HepG2 (cell line): ENCODE measurements at regions not wholly inside any gene's neighbourhood (a gene's known extent, or its start where the extent isn't known, plus 50 kb on each side); places are given as distances from the start of the nearest gene placed in this dataset.

Experiments used
- ATAC-seq: fragments of 200-7000 bp; cut with Tn5 transposase; 3 replicates; pipeline ENCODE4 v1.9.1; 2020; ENCODE audit warnings: mild to moderate bottlenecking, moderate library complexity
- BruUV-seq: library from RNA; stranded (reverse); fragments of 400-500 nt; replicated peaks from 2 replicates; lab custom pipeline; 2021; lab: Mats Ljungman, UMichigan
- CTCF ChIA-PET: fragments of 300-600 bp; formaldehyde crosslinking; extraction: SDS; loops from one replicate; lab custom pipeline; 2021; ENCODE audit warnings: low total read pairs, inconsistent platforms, low intra/inter-chr PET ratio; lab: Yijun Ruan, JAX
- POLR2A ChIA-PET: fragments of 350-600 bp; sonication (Branson Sonifier 250); formaldehyde crosslinking; loops from one replicate; lab custom pipeline; 2020; ENCODE audit warnings: antibody characterized with exemption, inconsistent platforms; lab: Yijun Ruan, JAX
- DNase-seq: peaks from one replicate; pipeline ENCODE4 v3.0.0-alpha.2; 2015; ENCODE audit warnings: low spot score
- FAIRE-seq: peaks from 3 replicates; lab custom pipeline; 2011; peaks lifted over from hg19 to GRCh38; lab: Jason Lieb, UNC
- H2AFZ ChIP-seq: one replicate; pipeline ENCODE4 v1.6.1; 2011; ENCODE audit warnings: low read length, inconsistent platforms
- H3K27ac ChIP-seq: fragments of 300-600 bp; 3 replicates; pipeline ENCODE4 v1.8.0; 2011; ENCODE audit warnings: mixed run types, mild to moderate bottlenecking, mixed read lengths, low read length, inconsistent platforms; ENCODE audit not compliant: insufficient read depth; ENCODE audit errors: extremely low read length
- H3K27me3 ChIP-seq, 2 experiments: fragments of 200-600 bp in 1 of 2; 2 replicates in 1 of 2; 3 replicates in 1 of 2; pipeline versions ENCODE4 v1.6.0 to v1.8.0; 2011; ENCODE audit warnings: low read length in 2 of 2, mild to moderate bottlenecking in 2 of 2, moderate library complexity in 2 of 2, inconsistent platforms in 1 of 2; ENCODE audit not compliant: insufficient read depth in 2 of 2, control insufficient read depth in 1 of 2
- H3K36me3 ChIP-seq, 2 experiments: fragments of 200-600 bp in 1 of 2; replicated peaks in 1 of 2; 2 replicates in 1 of 2; 3 replicates in 1 of 2; pipeline versions ENCODE4 v1.5.1 to v1.8.0; 2011; ENCODE audit warnings: low read length in 2 of 2, inconsistent platforms in 1 of 2; ENCODE audit not compliant: insufficient read depth in 2 of 2, control insufficient read depth in 1 of 2
- H3K4me1 ChIP-seq: 2 replicates; pipeline ENCODE4 v1.5.1; 2012; ENCODE audit warnings: low read length, inconsistent platforms; ENCODE audit not compliant: insufficient read depth
- H3K4me2 ChIP-seq: 2 replicates; pipeline ENCODE4 v1.6.0; 2011; ENCODE audit warnings: low read depth, low read length, inconsistent platforms
- H3K4me3 ChIP-seq, 3 experiments: fragments of 200-600 bp in 1 of 3; sonication (generic), shearing (Covaris generic) in 1 of 3; replicated peaks in 1 of 3; 2 replicates each; pipeline ENCODE4 v1.5.1; 2011 to 2016; ENCODE audit warnings: low read length in 3 of 3, inconsistent platforms in 2 of 3, low read depth in 2 of 3, mild to moderate bottlenecking in 2 of 3, control low read depth in 1 of 3, mixed read lengths in 1 of 3; ENCODE audit not compliant: insufficient read depth in 1 of 3
- H3K79me2 ChIP-seq: one replicate; pipeline ENCODE4 v1.6.1; 2011; ENCODE audit warnings: low read length, inconsistent platforms; ENCODE audit not compliant: insufficient read depth
- H3K9ac ChIP-seq: 2 replicates; pipeline ENCODE4 v1.6.0; 2011; ENCODE audit warnings: mild to moderate bottlenecking, low read depth, low read length, inconsistent platforms; ENCODE audit not compliant: insufficient read depth
- H3K9me3 ChIP-seq: 2 replicates; pipeline ENCODE4 v1.5.1; 2012; ENCODE audit warnings: mild to moderate bottlenecking, low read length
- H4K20me1 ChIP-seq: 2 replicates; pipeline ENCODE4 v1.6.0; 2011; ENCODE audit warnings: inconsistent platforms, mild to moderate bottlenecking, low read length, moderate library complexity; ENCODE audit not compliant: insufficient read depth
- MED8 ChIP-seq: sonication (generic); formaldehyde crosslinking; IDR thresholded peaks from 2 replicates; pipeline ENCODE4 v1.8.1; 2023; ENCODE audit warnings: mild to moderate bottlenecking, missing genetic modification reagents; ENCODE audit not compliant: insufficient replicate concordance
- ZNF251 ChIP-seq: sonication (generic); formaldehyde crosslinking; IDR thresholded peaks from 2 replicates; pipeline ENCODE4 v1.9.0; 2021; ENCODE audit warnings: mild to moderate bottlenecking, missing genetic modification reagents
- ZNF83 ChIP-seq: sonication (generic); formaldehyde crosslinking; IDR thresholded peaks from 2 replicates; pipeline ENCODE4 v1.4.0; 2020; ENCODE audit warnings: missing genetic modification reagents, mild to moderate bottlenecking, borderline replicate concordance
- WGBS: methylation state at CpG from one replicate; pipeline ENCODE4 v1.1.6; 2017; ENCODE audit warnings: low lambda C conversion rate; 5-methylcytosine and 5-hydroxymethylcytosine counted together
- in situ Hi-C: cut with HindIII; loops from 2 replicates; pipeline ENCODE4 v1.10.0; 2017; ENCODE audit warnings: low pct_unique_long_range_greater_than_20kb; ENCODE audit not compliant: extremely low pct_ligation_motif_present
- intact Hi-C: fragments of 100-400 bp; cut with micrococcal nuclease; formaldehyde crosslinking; loops from one replicate; pipeline ENCODE4 v1.10.0; 2022; ENCODE audit not compliant: unreplicated experiment
- TF ChIP-seq, protein P1 (sequence below): sonication (generic); formaldehyde crosslinking; IDR thresholded peaks from 2 replicates; pipeline ENCODE4 v1.4.0; 2020; ENCODE audit warnings: missing genetic modification reagents
- TF ChIP-seq, protein P2 (sequence below): sonication (generic); formaldehyde crosslinking; conservative IDR thresholded peaks from 2 replicates; pipeline ENCODE4 v1.8.0; 2022; ENCODE audit warnings: missing genetic modification reagents

GRCh38 chr6:128738112-128738511 lies 144.8 kb upstream of the LAMA2 start:
- no peak overlapping the region for H3K9ac ChIP-seq
- in situ Hi-C loops = no loop called here
- no peaks in the 10 kb centered on the region for H3K9me3 ChIP-seq
- intact Hi-C loops = loop anchor here (10.0 kb wide), 1 partner anchor 1273 kb away; no protein-coding TSS in a partner anchor
- H3K27ac ChIP-seq = no peak overlapping the region
- H4K20me1 ChIP-seq = no peaks in the 10 kb centered on the region
- 12% methylated on average over 3 of the region's 3 CpGs for WGBS
- BruUV-seq = no TSS peak
- FAIRE-seq = no peak
- TF ChIP-seq MED8 (CRISPR knock-in tag) = no peak
- H3K4me2 ChIP-seq = no peak overlapping the region
- H2AFZ ChIP-seq = no peak overlapping the region
- ATAC-seq = no peak
- DNase-seq = no peak
- POLR2A ChIA-PET = no interaction called here
- H3K4me1 ChIP-seq = no peaks in the 10 kb centered on the region
- CTCF ChIA-PET = no interaction called here
- H3K36me3 ChIP-seq = no peaks in the 10 kb centered on the region
- H3K4me3 ChIP-seq = no peak overlapping the region
- no peaks in the 10 kb centered on the region; a peak in 1 of 5 replicates for H3K27me3 ChIP-seq
- H3K79me2 ChIP-seq = no peaks in the 10 kb centered on the region

GRCh38 chr6:128736780-128737179 lies 146.2 kb upstream of the LAMA2 start:
- Histone ChIP-seq H3K36me3 (no peaks in the 10 kb centered on the region), H3K9ac (no peak overlapping the region), H3K79me2 (no peaks in the 10 kb centered on the region), H3K9me3 (no peaks in the 10 kb centered on the region), H3K4me3 (no peak overlapping the region), H4K20me1 (no peaks in the 10 kb centered on the region), H3K27ac (no peak overlapping the region), H3K27me3 (no peaks in the 10 kb centered on the region), H2AFZ (no peak overlapping the region), H3K4me2 (no peak overlapping the region), H3K4me1 (no peaks in the 10 kb centered on the region)
- no peak for TF ChIP-seq ZNF251 (CRISPR knock-in tag)
- TF ChIP-seq, protein P1, sequence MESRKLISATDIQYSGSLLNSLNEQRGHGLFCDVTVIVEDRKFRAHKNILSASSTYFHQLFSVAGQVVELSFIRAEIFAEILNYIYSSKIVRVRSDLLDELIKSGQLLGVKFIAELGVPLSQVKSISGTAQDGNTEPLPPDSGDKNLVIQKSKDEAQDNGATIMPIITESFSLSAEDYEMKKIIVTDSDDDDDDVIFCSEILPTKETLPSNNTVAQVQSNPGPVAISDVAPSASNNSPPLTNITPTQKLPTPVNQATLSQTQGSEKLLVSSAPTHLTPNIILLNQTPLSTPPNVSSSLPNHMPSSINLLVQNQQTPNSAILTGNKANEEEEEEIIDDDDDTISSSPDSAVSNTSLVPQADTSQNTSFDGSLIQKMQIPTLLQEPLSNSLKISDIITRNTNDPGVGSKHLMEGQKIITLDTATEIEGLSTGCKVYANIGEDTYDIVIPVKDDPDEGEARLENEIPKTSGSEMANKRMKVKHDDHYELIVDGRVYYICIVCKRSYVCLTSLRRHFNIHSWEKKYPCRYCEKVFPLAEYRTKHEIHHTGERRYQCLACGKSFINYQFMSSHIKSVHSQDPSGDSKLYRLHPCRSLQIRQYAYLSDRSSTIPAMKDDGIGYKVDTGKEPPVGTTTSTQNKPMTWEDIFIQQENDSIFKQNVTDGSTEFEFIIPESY (CRISPR knock-in tag) = no peak
- TF ChIP-seq, protein P2, sequence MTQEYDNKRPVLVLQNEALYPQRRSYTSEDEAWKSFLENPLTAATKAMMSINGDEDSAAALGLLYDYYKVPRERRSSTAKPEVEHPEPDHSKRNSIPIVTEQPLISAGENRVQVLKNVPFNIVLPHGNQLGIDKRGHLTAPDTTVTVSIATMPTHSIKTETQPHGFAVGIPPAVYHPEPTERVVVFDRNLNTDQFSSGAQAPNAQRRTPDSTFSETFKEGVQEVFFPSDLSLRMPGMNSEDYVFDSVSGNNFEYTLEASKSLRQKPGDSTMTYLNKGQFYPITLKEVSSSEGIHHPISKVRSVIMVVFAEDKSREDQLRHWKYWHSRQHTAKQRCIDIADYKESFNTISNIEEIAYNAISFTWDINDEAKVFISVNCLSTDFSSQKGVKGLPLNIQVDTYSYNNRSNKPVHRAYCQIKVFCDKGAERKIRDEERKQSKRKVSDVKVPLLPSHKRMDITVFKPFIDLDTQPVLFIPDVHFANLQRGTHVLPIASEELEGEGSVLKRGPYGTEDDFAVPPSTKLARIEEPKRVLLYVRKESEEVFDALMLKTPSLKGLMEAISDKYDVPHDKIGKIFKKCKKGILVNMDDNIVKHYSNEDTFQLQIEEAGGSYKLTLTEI (CRISPR knock-in tag) = no peak
- TF ChIP-seq ZNF83 (CRISPR knock-in tag) = no peak
- DNase-seq = no peak
- POLR2A ChIA-PET = no interaction called here
- CTCF ChIA-PET = no interaction called here
- BruUV-seq = no TSS peak
- intact Hi-C loops = loop anchor here (10.0 kb wide), 1 partner anchor 1272 kb away; no protein-coding TSS in a partner anchor
- ATAC-seq = no peak
- in situ Hi-C loops = no loop called here
- no peak for FAIRE-seq
